Ascending aorta (tissue), 2 donors: ENCODE measurements at regions not wholly inside any gene's neighbourhood (a gene's known extent, or its start where the extent isn't known, plus 50 kb on each side); places are given as distances from the start of the nearest gene placed in this dataset.

ENCODE experiments used
- DNase-seq, 2 donors: peaks; one replicate each; pipeline ENCODE4 v3.0.0-alpha.2; 2019; ENCODE audit warnings: low spot score in 2 of 2
- H3K27ac ChIP-seq, 2 donors: fragments of 200-600 bp; sonication (generic); one replicate each; pipeline ENCODE4 v1.5.1; 2016 to 2017; ENCODE audit warnings: mild to moderate bottlenecking in 1 of 2
- H3K27me3 ChIP-seq: fragments of 200-600 bp; sonication (generic); one replicate; pipeline ENCODE4 v1.5.1; 2017
- H3K36me3 ChIP-seq, 2 donors: fragments of 200-600 bp; sonication (generic); one replicate each; pipeline ENCODE4 v1.5.1; 2016
- H3K4me1 ChIP-seq, 2 donors: fragments of 200-600 bp; sonication (generic); one replicate each; pipeline ENCODE4 v1.5.1; 2016 to 2017; ENCODE audit warnings: mild to moderate bottlenecking in 1 of 2
- H3K4me3 ChIP-seq, 2 donors: fragments of 200-600 bp; sonication (generic); one replicate each; pipeline ENCODE4 v1.5.1; 2016 to 2017; ENCODE audit warnings: mild to moderate bottlenecking in 1 of 2
- H3K9me3 ChIP-seq, 2 donors: fragments of 200-600 bp; sonication (generic); one replicate each; pipeline ENCODE4 v1.5.1; 2016
- CTCF ChIP-seq, 3 experiments: fragments of 200-600 bp in 2 of 3; fragments of 450-650 bp in 1 of 3; sonication (generic) in 2 of 3; IDR thresholded peaks; one replicate each; pipeline ENCODE4 v1.5.1; 2016 to 2019; ENCODE audit warnings: antibody characterized with exemption in 3 of 3, mild to moderate bottlenecking in 1 of 3, moderate library complexity in 1 of 3
- intact Hi-C: fragments of 100-400 bp; cut with DNase I; formaldehyde crosslinking; loops from one replicate; pipeline ENCODE4 v1.15.1; 2023

DNA sequence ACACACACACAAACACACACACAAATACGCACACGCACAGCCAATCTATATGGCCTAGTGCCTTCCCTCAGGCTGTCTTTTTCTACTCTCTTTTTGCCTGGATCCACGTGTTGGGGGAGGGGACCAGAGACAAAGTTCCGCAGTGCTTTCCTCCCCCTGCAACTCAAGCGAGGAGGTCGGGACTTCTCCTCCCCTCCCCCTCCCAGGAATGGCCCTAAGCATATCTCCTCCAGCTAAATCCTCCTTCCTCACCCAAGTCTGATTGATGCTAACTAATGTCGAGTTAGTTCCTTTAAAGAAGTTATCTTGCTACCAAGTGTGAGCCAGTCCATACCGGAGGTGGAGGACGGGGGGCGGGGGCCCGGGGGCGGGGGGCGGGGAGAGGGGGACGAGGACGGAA lies 141.2 kb upstream of the ZIC3 start:
- TF ChIP-seq CTCF (IDR thresholded peaks at IDR 0.05) = no peak
- no peaks in the 10 kb centered on the region for H3K36me3 ChIP-seq
- intact Hi-C loops = no loop called here
- no peaks in the 10 kb centered on the region for H3K9me3 ChIP-seq
- no peak for DNase-seq
- H3K4me3 ChIP-seq = no peak overlapping the region
- peaks cover 24% of the 10 kb centered on the region for H3K27me3 ChIP-seq
- no peak overlapping the region for H3K27ac ChIP-seq
- H3K4me1 ChIP-seq = peaks cover 2 to 4% of the 10 kb centered on the region in 2 donors

GRCh38 chrX:137423241-137423640 lies 142.7 kb upstream of the ZIC3 start:
- Histone ChIP-seq H3K9me3 (no peaks in the 10 kb centered on the region), H3K4me1 (peaks cover under 1 to 2% of the 10 kb centered on the region in 2 donors), H3K36me3 (no peaks in the 10 kb centered on the region), H3K4me3 (no peak overlapping the region), H3K27ac (no peak overlapping the region), H3K27me3 (peaks cover 17% of the 10 kb centered on the region)
- intact Hi-C loops = no loop called here
- TF ChIP-seq CTCF (IDR thresholded peaks at IDR 0.05) = no peak
- no peak for DNase-seq

DNA sequence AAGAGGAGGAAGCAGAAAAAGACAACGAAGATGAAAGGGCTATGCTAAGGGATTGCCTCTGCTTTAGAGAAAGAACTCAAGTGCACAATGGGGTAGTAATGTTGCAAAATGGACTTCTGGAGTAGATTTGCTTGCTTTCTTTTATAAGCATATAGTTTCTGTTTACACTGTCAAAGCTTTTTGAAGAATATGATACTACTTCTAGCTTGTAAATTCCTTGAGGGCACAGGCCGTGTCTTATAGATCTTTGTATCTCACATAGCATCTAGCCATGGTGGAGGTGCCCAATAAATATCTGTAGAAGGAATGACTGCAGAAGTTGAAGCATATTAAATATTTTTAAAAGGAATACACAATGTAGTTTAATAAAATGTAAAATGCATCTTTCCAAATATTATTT lies 147.8 kb upstream of the ZIC3 start:
- intact Hi-C loops = no loop called here
- Histone ChIP-seq H3K4me1 (no peaks in the 10 kb centered on the region), H3K27me3 (no peaks in the 10 kb centered on the region), H3K27ac (no peak overlapping the region), H3K36me3 (no peaks in the 10 kb centered on the region), H3K4me3 (no peak overlapping the region), H3K9me3 (no peaks in the 10 kb centered on the region)
- TF ChIP-seq CTCF (IDR thresholded peaks at IDR 0.05) = no peak
- DNase-seq = no peak

GRCh38 chrX:137413190-137413589 lies 152.7 kb upstream of the ZIC3 start:
- Histone ChIP-seq H3K4me1 (no peaks in the 10 kb centered on the region), H3K9me3 (no peaks in the 10 kb centered on the region), H3K27me3 (no peaks in the 10 kb centered on the region), H3K27ac (no peak overlapping the region), H3K36me3 (no peaks in the 10 kb centered on the region), H3K4me3 (no peak overlapping the region)
- DNase-seq = no peak
- intact Hi-C loops = no loop called here
- no peak for TF ChIP-seq CTCF (IDR thresholded peaks at IDR 0.05)

GRCh38 chrX:137405449-137406140 lies 160.3 kb upstream of the ZIC3 start:
- Histone ChIP-seq H3K27me3 (no peaks in the 10 kb centered on the region), H3K36me3 (no peaks in the 10 kb centered on the region), H3K27ac (no peak overlapping the region), H3K9me3 (no peaks in the 10 kb centered on the region), H3K4me1 (no peaks in the 10 kb centered on the region), H3K4me3 (no peak overlapping the region)
- DNase-seq = no peak
- no peak for TF ChIP-seq CTCF (IDR thresholded peaks at IDR 0.05)
- intact Hi-C loops = no loop called here

DNA sequence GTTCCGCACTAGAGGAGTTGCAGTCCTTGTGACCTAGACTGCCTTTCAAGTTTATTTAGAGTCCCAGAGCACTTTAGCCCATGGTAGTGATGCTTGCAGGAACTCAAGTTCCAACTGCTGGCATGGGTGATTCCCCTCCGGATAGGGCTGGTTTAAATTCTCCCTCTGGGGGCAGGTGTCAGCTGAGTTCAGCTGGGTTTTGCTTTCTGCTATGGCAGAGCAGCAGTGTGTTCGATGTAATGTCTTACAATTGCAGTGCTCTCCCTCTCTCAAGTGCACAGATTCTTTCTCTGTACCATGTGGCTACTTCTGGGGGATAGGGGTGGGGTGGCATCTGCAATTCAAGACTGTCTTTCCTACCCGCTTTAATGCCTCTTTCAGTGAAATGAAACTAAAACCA lies 164.8 kb upstream of the ZIC3 start:
- Histone ChIP-seq H3K4me3 (no peak overlapping the region), H3K27me3 (no peaks in the 10 kb centered on the region), H3K9me3 (no peaks in the 10 kb centered on the region), H3K4me1 (no peaks in the 10 kb centered on the region), H3K36me3 (no peaks in the 10 kb centered on the region), H3K27ac (no peak overlapping the region)
- intact Hi-C loops = no loop called here
- DNase-seq = no peak
- TF ChIP-seq CTCF (IDR thresholded peaks at IDR 0.05) = no peak
